ENCODE measurements at regions not wholly inside any gene's neighbourhood (a gene's known extent, or its start where the extent isn't known, plus 50 kb on each side); places are given as distances from the start of the nearest gene placed in this dataset.

- no peak for TF ChIP-seq EZH2 (IDR thresholded peaks at IDR 0.05; ENCODE audit: borderline replicate concordance, low read length)
- TF ChIP-seq, protein P1, sequence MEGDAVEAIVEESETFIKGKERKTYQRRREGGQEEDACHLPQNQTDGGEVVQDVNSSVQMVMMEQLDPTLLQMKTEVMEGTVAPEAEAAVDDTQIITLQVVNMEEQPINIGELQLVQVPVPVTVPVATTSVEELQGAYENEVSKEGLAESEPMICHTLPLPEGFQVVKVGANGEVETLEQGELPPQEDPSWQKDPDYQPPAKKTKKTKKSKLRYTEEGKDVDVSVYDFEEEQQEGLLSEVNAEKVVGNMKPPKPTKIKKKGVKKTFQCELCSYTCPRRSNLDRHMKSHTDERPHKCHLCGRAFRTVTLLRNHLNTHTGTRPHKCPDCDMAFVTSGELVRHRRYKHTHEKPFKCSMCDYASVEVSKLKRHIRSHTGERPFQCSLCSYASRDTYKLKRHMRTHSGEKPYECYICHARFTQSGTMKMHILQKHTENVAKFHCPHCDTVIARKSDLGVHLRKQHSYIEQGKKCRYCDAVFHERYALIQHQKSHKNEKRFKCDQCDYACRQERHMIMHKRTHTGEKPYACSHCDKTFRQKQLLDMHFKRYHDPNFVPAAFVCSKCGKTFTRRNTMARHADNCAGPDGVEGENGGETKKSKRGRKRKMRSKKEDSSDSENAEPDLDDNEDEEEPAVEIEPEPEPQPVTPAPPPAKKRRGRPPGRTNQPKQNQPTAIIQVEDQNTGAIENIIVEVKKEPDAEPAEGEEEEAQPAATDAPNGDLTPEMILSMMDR (IDR thresholded peaks at IDR 0.05; ENCODE audit: low read length) = no peak
Measured at GRCh38 chr2:2567776-2568175, 236.7 kb upstream of the MYT1L start.
